Neural cell (in vitro differentiated cells): ENCODE measurements at regions not wholly inside any gene's neighbourhood (a gene's known extent, or its start where the extent isn't known, plus 50 kb on each side); places are given as distances from the start of the nearest gene placed in this dataset.

Source experiments
- EZH2 ChIP-seq: fragments of 200-600, 300-800 bp; shearing (Covaris generic), sonication (generic); IDR thresholded peaks from 2 replicates; pipeline ENCODE4 v1.6.1; 2014; ENCODE audit warnings: antibody characterized with exemption, low read length, borderline replicate concordance, mild to moderate bottlenecking; ENCODE audit not compliant: insufficient read depth, poor library complexity, severe bottlenecking
- POLR2AphosphoS5 ChIP-seq: IDR thresholded peaks from 2 replicates; pipeline ENCODE4 v1.6.1; 2012
- REST ChIP-seq: IDR thresholded peaks from 2 replicates; pipeline ENCODE4 v1.6.1; 2012; ENCODE audit warnings: borderline replicate concordance
- SMC3 ChIP-seq: fragments of 450-650 bp; conservative IDR thresholded peaks from 2 replicates; pipeline ENCODE4 v1.6.1; 2014; ENCODE audit warnings: antibody characterized with exemption, mild to moderate bottlenecking, moderate library complexity; ENCODE audit not compliant: poor library complexity
- TF ChIP-seq, protein P1 (sequence below): fragments of 450-650 bp; IDR thresholded peaks from 2 replicates; pipeline ENCODE4 v1.5.1; 2014; ENCODE audit warnings: antibody characterized with exemption, mild to moderate bottlenecking, moderate library complexity; ENCODE audit not compliant: poor library complexity, severe bottlenecking

DNA sequence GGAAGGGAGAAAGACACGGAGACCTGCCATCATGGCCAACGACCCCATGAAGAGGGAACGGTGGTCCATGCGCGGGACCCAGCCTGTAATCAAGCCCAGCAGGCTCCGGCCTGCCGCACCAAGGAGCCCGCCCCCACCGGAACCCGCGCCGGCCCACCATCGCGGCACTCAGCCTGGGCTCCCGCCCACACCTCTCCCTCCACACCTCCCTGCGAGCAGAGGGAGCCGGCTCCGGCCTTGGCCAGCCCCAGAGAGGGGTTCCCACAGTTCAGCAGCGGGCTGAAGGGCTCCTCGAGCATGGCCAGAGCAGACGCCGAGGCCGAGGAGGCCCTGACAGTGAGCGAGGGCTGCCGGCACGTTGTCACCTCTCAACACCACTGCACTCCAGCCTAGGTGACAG, 1302.8 kb upstream of the CNTN5 start:
- TF ChIP-seq, protein P1, sequence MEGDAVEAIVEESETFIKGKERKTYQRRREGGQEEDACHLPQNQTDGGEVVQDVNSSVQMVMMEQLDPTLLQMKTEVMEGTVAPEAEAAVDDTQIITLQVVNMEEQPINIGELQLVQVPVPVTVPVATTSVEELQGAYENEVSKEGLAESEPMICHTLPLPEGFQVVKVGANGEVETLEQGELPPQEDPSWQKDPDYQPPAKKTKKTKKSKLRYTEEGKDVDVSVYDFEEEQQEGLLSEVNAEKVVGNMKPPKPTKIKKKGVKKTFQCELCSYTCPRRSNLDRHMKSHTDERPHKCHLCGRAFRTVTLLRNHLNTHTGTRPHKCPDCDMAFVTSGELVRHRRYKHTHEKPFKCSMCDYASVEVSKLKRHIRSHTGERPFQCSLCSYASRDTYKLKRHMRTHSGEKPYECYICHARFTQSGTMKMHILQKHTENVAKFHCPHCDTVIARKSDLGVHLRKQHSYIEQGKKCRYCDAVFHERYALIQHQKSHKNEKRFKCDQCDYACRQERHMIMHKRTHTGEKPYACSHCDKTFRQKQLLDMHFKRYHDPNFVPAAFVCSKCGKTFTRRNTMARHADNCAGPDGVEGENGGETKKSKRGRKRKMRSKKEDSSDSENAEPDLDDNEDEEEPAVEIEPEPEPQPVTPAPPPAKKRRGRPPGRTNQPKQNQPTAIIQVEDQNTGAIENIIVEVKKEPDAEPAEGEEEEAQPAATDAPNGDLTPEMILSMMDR, result no peak
- TF ChIP-seq POLR2AphosphoS5 (no peak), EZH2 (no peak), REST (no peak), SMC3 (no peak)
